LNCAP (cell line): ENCODE measurements at regions not wholly inside any gene's neighbourhood (a gene's known extent, or its start where the extent isn't known, plus 50 kb on each side); places are given as distances from the start of the nearest gene placed in this dataset.

Experiments used
- TF ChIP-seq, protein P1 (sequence below): fragments of 450-650 bp; IDR thresholded peaks from 2 replicates; pipeline ENCODE4 v1.5.1; 2017; ENCODE audit warnings: mild to moderate bottlenecking

DNA sequence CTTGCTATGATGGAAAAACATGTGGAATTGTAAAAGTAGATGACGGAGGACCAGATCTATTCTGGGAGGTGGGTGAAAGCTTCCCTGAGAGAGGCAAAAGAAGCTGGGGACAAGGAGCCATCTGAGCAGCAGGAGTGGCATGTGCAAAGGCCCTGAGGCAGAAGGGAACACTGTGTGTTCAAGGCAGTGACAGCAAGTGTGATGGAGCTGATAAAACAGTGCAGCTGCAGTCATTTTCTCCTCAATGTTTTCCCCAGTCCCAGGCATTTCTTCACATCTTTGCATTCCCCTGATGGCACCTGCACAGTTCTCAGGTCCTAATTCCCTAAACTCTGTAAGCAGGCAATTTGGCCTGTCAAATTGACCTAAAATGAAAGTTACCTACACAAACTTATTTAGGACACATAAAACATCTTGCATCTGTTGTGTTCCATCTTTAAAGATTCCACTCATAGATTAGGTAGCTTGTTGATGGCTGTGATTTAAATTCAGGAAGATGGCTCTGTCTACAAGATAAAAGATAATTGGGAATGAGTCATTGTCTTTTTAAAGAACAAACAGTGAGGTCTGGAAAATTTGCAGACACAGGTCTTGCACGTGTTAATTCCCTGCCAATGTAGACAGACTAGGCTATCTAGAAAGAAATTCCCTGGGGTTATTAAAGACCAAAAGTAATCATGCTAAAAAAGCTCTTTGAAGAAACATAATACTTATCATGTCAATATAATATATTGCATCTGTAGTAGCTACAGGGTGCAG is 289.6 kb upstream of the SGCD start:
- TF ChIP-seq, protein P1, sequence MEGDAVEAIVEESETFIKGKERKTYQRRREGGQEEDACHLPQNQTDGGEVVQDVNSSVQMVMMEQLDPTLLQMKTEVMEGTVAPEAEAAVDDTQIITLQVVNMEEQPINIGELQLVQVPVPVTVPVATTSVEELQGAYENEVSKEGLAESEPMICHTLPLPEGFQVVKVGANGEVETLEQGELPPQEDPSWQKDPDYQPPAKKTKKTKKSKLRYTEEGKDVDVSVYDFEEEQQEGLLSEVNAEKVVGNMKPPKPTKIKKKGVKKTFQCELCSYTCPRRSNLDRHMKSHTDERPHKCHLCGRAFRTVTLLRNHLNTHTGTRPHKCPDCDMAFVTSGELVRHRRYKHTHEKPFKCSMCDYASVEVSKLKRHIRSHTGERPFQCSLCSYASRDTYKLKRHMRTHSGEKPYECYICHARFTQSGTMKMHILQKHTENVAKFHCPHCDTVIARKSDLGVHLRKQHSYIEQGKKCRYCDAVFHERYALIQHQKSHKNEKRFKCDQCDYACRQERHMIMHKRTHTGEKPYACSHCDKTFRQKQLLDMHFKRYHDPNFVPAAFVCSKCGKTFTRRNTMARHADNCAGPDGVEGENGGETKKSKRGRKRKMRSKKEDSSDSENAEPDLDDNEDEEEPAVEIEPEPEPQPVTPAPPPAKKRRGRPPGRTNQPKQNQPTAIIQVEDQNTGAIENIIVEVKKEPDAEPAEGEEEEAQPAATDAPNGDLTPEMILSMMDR = no peak

GRCh38 chr5:156042726-156043125 is 284.2 kb upstream of the SGCD start:
- TF ChIP-seq, protein P1 = no peak

DNA sequence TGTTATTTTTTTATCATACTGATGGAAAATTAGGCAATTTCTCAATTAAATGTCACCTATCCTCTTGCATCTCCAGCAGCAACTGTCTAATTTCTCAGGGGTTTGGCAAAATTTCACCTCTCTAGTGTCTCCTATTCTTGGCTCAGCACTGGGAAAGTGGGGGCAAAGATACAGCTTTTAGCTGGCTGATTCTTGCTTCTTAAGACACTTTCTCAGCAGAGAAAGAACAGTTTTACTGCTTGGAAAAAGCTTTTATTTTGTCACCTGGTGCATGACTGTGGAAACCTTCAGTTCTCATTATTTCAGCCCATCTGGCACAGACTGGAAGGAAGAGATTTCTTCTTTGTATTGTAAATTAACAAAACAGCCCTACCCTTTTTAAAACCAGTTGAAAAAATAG is 283.6 kb upstream of the SGCD start:
- TF ChIP-seq, protein P1 = no peak

- TF ChIP-seq, protein P1 = no peak
Measured at GRCh38 chr5:156051972-156052371, 275.0 kb upstream of the SGCD start.

DNA sequence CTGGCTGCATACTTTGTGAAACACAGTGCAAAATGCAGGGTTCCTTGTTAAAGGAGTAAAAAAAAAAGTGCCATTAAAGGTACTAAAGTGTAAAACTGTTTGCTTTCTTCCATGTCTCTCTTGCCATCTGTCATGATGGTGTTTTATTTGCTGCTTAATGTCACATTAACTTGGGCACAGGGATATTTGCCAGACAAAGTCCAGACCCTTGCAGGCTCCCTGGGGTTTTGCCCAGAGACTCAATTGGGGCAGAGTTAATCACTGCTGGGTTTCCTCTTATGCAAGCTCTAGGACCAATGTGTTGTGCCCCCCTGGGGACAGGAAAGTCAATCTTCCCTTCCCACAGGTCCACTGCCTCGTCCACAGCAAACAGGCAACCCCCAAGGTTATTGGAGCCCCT is 274.3 kb upstream of the SGCD start:
- TF ChIP-seq, protein P1 = no peak

DNA sequence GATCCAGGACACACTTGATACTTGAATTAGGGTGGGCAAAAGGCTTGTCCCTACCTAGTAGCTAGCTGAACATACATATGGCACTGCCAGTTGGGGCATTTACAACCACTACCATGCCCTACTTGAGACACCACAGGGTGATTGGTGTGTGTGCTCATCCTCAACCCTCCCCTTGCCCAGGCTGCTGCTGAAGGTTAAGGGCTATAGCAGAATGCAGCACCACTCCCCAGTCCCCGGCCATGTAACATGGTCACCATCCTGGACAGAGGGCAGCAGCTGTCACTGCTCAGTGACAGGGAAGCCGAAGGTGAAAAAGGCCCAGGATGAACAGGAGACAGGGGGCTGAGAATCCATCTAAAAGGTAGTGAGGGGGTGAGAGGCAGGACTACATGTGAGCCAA is 273.9 kb upstream of the SGCD start:
- TF ChIP-seq, protein P1 = no peak

DNA sequence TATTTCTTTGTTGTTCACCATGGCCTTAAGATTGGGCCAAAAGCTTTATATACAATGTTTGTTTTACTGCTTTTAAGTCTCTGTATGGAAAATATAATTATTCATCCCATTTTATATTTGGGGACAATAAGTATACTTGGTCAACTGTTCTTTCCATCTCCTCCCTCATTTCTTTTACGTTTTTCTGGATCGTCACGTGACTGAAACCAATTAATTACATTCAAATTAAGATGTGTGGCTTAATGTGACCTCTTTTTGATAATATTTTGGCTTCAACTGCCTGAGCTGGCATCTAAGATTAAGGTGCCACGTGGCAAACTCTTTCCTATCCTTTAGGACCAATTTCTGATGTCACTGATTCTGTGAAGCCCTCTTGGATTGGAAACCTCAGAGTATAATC is 250.1 kb upstream of the SGCD start:
- TF ChIP-seq, protein P1 = no peak
